ENCODE measurements at regions not wholly inside any gene's neighbourhood (a gene's known extent, or its start where the extent isn't known, plus 50 kb on each side); places are given as distances from the start of the nearest gene placed in this dataset.

DNA sequence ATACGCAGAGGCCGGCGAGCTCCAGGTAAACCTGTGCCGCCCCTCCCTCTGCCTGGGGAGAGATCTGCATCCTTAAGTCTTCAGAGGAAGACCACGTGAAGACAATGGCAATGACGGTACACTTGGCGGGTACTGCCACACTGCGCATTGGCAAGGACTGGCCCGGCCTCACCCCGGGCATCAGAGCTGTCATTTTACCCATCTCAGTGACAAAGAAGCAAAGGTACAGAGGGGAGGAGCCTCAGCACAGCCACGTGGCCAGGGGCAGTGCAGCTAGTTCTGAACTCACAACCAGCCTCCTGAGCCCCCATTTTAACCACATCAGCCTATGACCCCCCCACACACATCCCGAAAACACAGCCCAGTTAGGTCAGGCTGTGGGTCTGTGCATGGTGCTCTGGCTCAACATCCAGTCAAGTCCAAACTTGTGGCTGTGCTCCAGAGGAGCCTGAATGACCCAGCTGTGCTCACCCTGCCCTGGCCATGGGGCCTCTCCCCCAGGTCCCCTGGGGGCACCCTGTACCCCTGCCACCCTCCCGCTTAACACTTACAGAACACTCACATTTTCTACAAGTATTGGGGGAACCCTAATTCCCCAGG lies 80.6 kb downstream of the C16orf95 start:
- no peak for DNase-seq (ENCODE audit: insufficient read length)
- TF ChIP-seq POLR2A (IDR thresholded peaks at IDR 0.05; ENCODE audit: low read depth, low read length), result no peak
- no peak for TF ChIP-seq POLR2AphosphoS5 (IDR thresholded peaks at IDR 0.05; ENCODE audit: low read depth, low read length)
- no peak for TF ChIP-seq TAF1 (IDR thresholded peaks at IDR 0.05; ENCODE audit: borderline replicate concordance, low read depth, low read length)
- FAIRE-seq, result no peak

- DNase-seq (ENCODE audit: insufficient read length), result no peak
- no peak for FAIRE-seq
- no peak for TF ChIP-seq TAF1 (IDR thresholded peaks at IDR 0.05; ENCODE audit: borderline replicate concordance, low read depth, low read length)
- TF ChIP-seq POLR2AphosphoS5 (IDR thresholded peaks at IDR 0.05; ENCODE audit: low read depth, low read length), result no peak
- TF ChIP-seq POLR2A (IDR thresholded peaks at IDR 0.05; ENCODE audit: low read depth, low read length), result no peak
Observed at GRCh38 chr16:87238361-87238715, 78.9 kb downstream of the C16orf95 start.

DNA sequence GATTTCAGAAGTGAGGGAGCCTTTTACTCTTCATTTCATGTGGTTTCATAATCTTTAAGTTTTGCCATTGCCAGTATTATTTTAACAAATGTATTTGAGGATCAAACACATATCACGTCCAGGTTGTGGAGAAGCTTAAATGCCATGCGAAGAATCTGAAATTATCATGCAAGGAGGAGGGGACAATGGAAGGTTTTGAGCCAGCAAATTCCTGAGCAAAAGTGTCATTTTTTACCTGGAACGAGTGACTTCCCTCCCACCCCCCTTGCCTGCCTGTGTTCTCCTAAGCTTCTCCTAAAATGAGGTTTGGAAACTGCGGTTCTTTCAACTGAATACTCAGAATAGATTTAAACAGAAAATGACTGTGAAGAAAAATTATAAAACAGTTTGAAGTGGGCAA lies 77.6 kb downstream of the C16orf95 start:
- DNase-seq (ENCODE audit: insufficient read length) (no peak), FAIRE-seq (no peak)

GRCh38 chr16:87240211-87241136 lies 76.7 kb downstream of the C16orf95 start:
- FAIRE-seq (no peak), DNase-seq (ENCODE audit: insufficient read length) (no peak)
- TF ChIP-seq POLR2A (IDR thresholded peaks at IDR 0.05; ENCODE audit: low read depth, low read length), result no peak
- no peak for TF ChIP-seq TAF1 (IDR thresholded peaks at IDR 0.05; ENCODE audit: borderline replicate concordance, low read depth, low read length)
- no peak for TF ChIP-seq POLR2AphosphoS5 (IDR thresholded peaks at IDR 0.05; ENCODE audit: low read depth, low read length)

More for the DNA sequence above, 77.6 kb downstream of the C16orf95 start:
- TF ChIP-seq POLR2AphosphoS5 (IDR thresholded peaks at IDR 0.05; ENCODE audit: low read depth, low read length) (no peak), TAF1 (IDR thresholded peaks at IDR 0.05; ENCODE audit: borderline replicate concordance, low read depth, low read length) (no peak), POLR2A (IDR thresholded peaks at IDR 0.05; ENCODE audit: low read depth, low read length) (no peak)

GRCh38 chr16:87241137-87241771 lies 75.9 kb downstream of the C16orf95 start:
- DNase-seq (ENCODE audit: insufficient read length) (no peak), FAIRE-seq (no peak)
- no peak for TF ChIP-seq POLR2AphosphoS5 (IDR thresholded peaks at IDR 0.05; ENCODE audit: low read depth, low read length)
- no peak for TF ChIP-seq POLR2A (IDR thresholded peaks at IDR 0.05; ENCODE audit: low read depth, low read length)
- no peak for TF ChIP-seq TAF1 (IDR thresholded peaks at IDR 0.05; ENCODE audit: borderline replicate concordance, low read depth, low read length)

DNA sequence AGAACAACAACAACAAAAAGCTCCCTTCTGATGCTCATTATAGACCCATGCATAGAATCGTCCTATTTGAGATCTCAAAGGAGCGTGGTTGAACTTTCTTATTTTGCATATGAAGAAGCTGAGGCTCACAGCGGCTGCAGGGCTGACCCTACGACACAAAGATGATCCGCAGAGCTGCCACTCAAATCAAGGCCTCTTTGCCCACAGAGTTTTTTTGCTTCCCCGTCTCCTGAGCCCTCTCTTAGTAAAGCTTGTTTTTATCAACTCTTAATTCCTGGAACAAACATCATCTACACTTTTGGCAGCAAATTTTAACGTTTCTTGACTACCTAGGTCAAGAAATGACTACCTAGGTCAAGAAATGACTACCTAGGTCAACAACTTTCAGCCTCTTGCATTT lies 73.7 kb downstream of the C16orf95 start:
- no peak for FAIRE-seq
- no peak for DNase-seq (ENCODE audit: insufficient read length)
- TF ChIP-seq TAF1 (IDR thresholded peaks at IDR 0.05; ENCODE audit: borderline replicate concordance, low read depth, low read length) (no peak), POLR2A (IDR thresholded peaks at IDR 0.05; ENCODE audit: low read depth, low read length) (no peak), POLR2AphosphoS5 (IDR thresholded peaks at IDR 0.05; ENCODE audit: low read depth, low read length) (no peak)

DNA sequence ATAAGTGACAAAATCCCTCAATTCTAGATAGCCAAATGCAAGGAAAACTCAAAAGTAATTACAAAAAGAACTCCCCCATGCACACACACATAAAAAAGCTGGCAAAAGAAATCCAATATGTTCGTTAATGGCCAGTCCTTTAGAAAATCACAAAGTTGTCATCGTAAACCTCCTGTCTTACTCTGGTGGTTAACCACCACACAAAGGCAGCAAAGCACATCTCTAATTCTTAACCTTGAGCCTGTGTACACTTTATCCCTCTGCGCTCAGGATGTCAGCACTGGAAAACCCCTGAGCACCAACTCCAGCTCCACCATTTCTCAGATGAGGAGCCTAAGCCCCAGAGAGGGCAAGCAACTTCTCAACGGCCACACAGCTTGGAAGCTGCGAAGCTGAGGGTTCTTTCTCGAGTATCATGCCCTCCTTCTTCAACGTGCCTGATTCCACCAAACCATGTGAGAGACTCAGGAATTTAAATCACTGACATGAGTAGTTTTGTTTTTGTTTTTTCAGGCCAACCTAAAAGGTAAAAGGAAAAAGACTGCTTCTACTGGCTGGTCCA lies 72.5 kb downstream of the C16orf95 start:
- TF ChIP-seq TAF1 (IDR thresholded peaks at IDR 0.05; ENCODE audit: borderline replicate concordance, low read depth, low read length), result no peak
- TF ChIP-seq POLR2A (IDR thresholded peaks at IDR 0.05; ENCODE audit: low read depth, low read length), result no peak
- no peak for TF ChIP-seq POLR2AphosphoS5 (IDR thresholded peaks at IDR 0.05; ENCODE audit: low read depth, low read length)
- no peak for FAIRE-seq
- DNase-seq (ENCODE audit: insufficient read length), result no peak

GRCh38 chr16:87245511-87245910 lies 71.7 kb downstream of the C16orf95 start:
- DNase-seq (ENCODE audit: insufficient read length) (no peak), FAIRE-seq (no peak)
- TF ChIP-seq POLR2A (IDR thresholded peaks at IDR 0.05; ENCODE audit: low read depth, low read length) (no peak), TAF1 (IDR thresholded peaks at IDR 0.05; ENCODE audit: borderline replicate concordance, low read depth, low read length) (no peak), POLR2AphosphoS5 (IDR thresholded peaks at IDR 0.05; ENCODE audit: low read depth, low read length) (no peak)

- TF ChIP-seq TAF1 (IDR thresholded peaks at IDR 0.05; ENCODE audit: borderline replicate concordance, low read depth, low read length) (no peak), POLR2AphosphoS5 (IDR thresholded peaks at IDR 0.05; ENCODE audit: low read depth, low read length) (no peak), POLR2A (IDR thresholded peaks at IDR 0.05; ENCODE audit: low read depth, low read length) (no peak)
- no peak for DNase-seq (ENCODE audit: insufficient read length)
- FAIRE-seq, result no peak
Observed at GRCh38 chr16:87246269-87247065, 70.7 kb downstream of the C16orf95 start.

- no peak for TF ChIP-seq POLR2A (IDR thresholded peaks at IDR 0.05; ENCODE audit: low read depth, low read length)
- no peak for TF ChIP-seq TAF1 (IDR thresholded peaks at IDR 0.05; ENCODE audit: borderline replicate concordance, low read depth, low read length)
- TF ChIP-seq POLR2AphosphoS5 (IDR thresholded peaks at IDR 0.05; ENCODE audit: low read depth, low read length), result no peak
- FAIRE-seq, result no peak
- DNase-seq (ENCODE audit: insufficient read length), result no peak
Observed at GRCh38 chr16:87248714-87249113, 68.5 kb downstream of the C16orf95 start.

All from GM12892 (cell line).